DOHH2 (cell line): ENCODE measurements at regions not wholly inside any gene's neighbourhood (a gene's known extent, or its start where the extent isn't known, plus 50 kb on each side); places are given as distances from the start of the nearest gene placed in this dataset.

Experiments
- H3F3A ChIP-seq: fragments of 200-600 bp; sonication (generic), shearing (Covaris generic); 2 replicates; pipeline ENCODE4 v1.6.0; 2016; ENCODE audit warnings: antibody characterized with exemption, mild to moderate bottlenecking; ENCODE audit not compliant: control insufficient read depth, insufficient read depth
- H3K27ac ChIP-seq: fragments of 200-600 bp; sonication (generic); 2 replicates; pipeline ENCODE4 v1.5.1; 2014; ENCODE audit warnings: low read depth, mild to moderate bottlenecking, low read length, moderate library complexity
- H3K27me3 ChIP-seq: fragments of 200-600 bp; sonication (generic); 2 replicates; pipeline ENCODE4 v1.6.1; 2014; ENCODE audit warnings: mild to moderate bottlenecking, low read length, mixed read lengths; ENCODE audit not compliant: control insufficient read depth
- H3K36me3 ChIP-seq: fragments of 200-600 bp; sonication (generic); 2 replicates; pipeline ENCODE4 v1.6.1; 2014; ENCODE audit warnings: mild to moderate bottlenecking, low read length, moderate library complexity, mixed read lengths; ENCODE audit not compliant: control insufficient read depth
- H3K4me1 ChIP-seq: fragments of 200-600 bp; sonication (generic); 2 replicates; pipeline ENCODE4 v1.6.1; 2014; ENCODE audit warnings: mild to moderate bottlenecking, low read length, mixed read lengths; ENCODE audit not compliant: control insufficient read depth
- H3K4me2 ChIP-seq: fragments of 200-600 bp; sonication (generic); 2 replicates; pipeline ENCODE4 v1.6.0; 2014; ENCODE audit warnings: mild to moderate bottlenecking, low read length, moderate library complexity
- H3K4me3 ChIP-seq: fragments of 200-600 bp; sonication (generic); 2 replicates; pipeline ENCODE4 v1.5.1; 2014; ENCODE audit warnings: mild to moderate bottlenecking, low read length, mixed read lengths
- H3K79me2 ChIP-seq: fragments of 200-600 bp; sonication (generic); 2 replicates; pipeline ENCODE4 v1.6.1; 2014; ENCODE audit warnings: mild to moderate bottlenecking, low read length, mixed read lengths; ENCODE audit not compliant: control insufficient read depth
- H3K9me2 ChIP-seq: fragments of 200-600 bp; sonication (generic); replicated peaks from 2 replicates; pipeline ENCODE4 v1.6.1; 2014; ENCODE audit warnings: mild to moderate bottlenecking, low read length, mixed read lengths; ENCODE audit not compliant: control insufficient read depth
- H3K9me3 ChIP-seq: fragments of 200-600 bp; sonication (generic); 2 replicates; pipeline ENCODE4 v1.6.1; 2014; ENCODE audit warnings: antibody characterized with exemption, low read length, mixed read lengths; ENCODE audit not compliant: control insufficient read depth, insufficient read depth
- H4K20me1 ChIP-seq: fragments of 200-600 bp; sonication (generic); 2 replicates; pipeline ENCODE4 v1.6.0; 2014; ENCODE audit warnings: low read depth, mild to moderate bottlenecking, antibody characterized with exemption, low read length, moderate library complexity; ENCODE audit not compliant: control insufficient read depth, insufficient read depth
- CTCF ChIP-seq: fragments of 200-600 bp; sonication (generic); IDR thresholded peaks from one replicate; pipeline ENCODE4 v1.5.1; 2014; ENCODE audit warnings: antibody characterized with exemption, mild to moderate bottlenecking, low read depth, low read length; ENCODE audit not compliant: poor library complexity, severe bottlenecking
- EZH2phosphoT487 ChIP-seq: fragments of 200-600 bp; sonication (generic); IDR thresholded peaks from 2 replicates; pipeline ENCODE4 v1.6.1; 2017; ENCODE audit warnings: borderline replicate concordance, mild to moderate bottlenecking, antibody characterized with exemption, low read length, moderate library complexity, mixed read lengths

- TF ChIP-seq EZH2phosphoT487 (no peak), CTCF (no peak)
- Histone ChIP-seq H4K20me1 (no peaks in the 10 kb centered on the region), H3K27me3 (0 out of 2 replicates have a peak, but pooled peaks cover 3% of the 10 kb centered on the region), H3K4me2 (no peak overlapping the region), H3K4me3 (no peak overlapping the region), H3K36me3 (no peaks in the 10 kb centered on the region), H3K9me2 (no peaks in the 10 kb centered on the region), H3K79me2 (no peaks in the 10 kb centered on the region), H3K9me3 (no peaks in the 10 kb centered on the region), H3F3A (no peaks in the 10 kb centered on the region), H3K4me1 (no peaks in the 10 kb centered on the region), H3K27ac (no peak overlapping the region)
Observed at GRCh38 chr2:20515290-20516220, 68.7 kb downstream of the RHOB start.

GRCh38 chr2:20516291-20516645, 69.4 kb downstream of the RHOB start:
- Histone ChIP-seq H3K27me3 (0 out of 2 replicates have a peak, but pooled peaks cover 3% of the 10 kb centered on the region), H3F3A (no peaks in the 10 kb centered on the region), H3K4me1 (no peaks in the 10 kb centered on the region), H3K27ac (no peak overlapping the region), H3K9me3 (no peaks in the 10 kb centered on the region), H4K20me1 (no peaks in the 10 kb centered on the region), H3K79me2 (no peaks in the 10 kb centered on the region), H3K9me2 (no peaks in the 10 kb centered on the region), H3K4me2 (no peak overlapping the region), H3K4me3 (no peak overlapping the region), H3K36me3 (no peaks in the 10 kb centered on the region)
- TF ChIP-seq CTCF = no peak
- no peak for TF ChIP-seq EZH2phosphoT487

- no peak for TF ChIP-seq EZH2phosphoT487
- no peak for TF ChIP-seq CTCF
- H3K4me1 ChIP-seq = no peaks in the 10 kb centered on the region
- H3K9me3 ChIP-seq = no peaks in the 10 kb centered on the region
- no peaks in the 10 kb centered on the region for H3K79me2 ChIP-seq
- H3K9me2 ChIP-seq = no peaks in the 10 kb centered on the region
- H3F3A ChIP-seq = no peaks in the 10 kb centered on the region
- H4K20me1 ChIP-seq = no peaks in the 10 kb centered on the region
- H3K36me3 ChIP-seq = no peaks in the 10 kb centered on the region
- no peak overlapping the region for H3K27ac ChIP-seq
- H3K4me2 ChIP-seq = no peak overlapping the region
- 0 out of 2 replicates have a peak, but pooled peaks cover 3% of the 10 kb centered on the region for H3K27me3 ChIP-seq
- H3K4me3 ChIP-seq = no peak overlapping the region
Observed at GRCh38 chr2:20516646-20517341, 69.9 kb downstream of the RHOB start.
